GM12874 (cell line): ENCODE measurements at regions not wholly inside any gene's neighbourhood (a gene's known extent, or its start where the extent isn't known, plus 50 kb on each side); places are given as distances from the start of the nearest gene placed in this dataset.

Experiments
- TF ChIP-seq, protein P1 (sequence below): IDR thresholded peaks from 2 replicates; pipeline ENCODE4 v1.5.1; 2011; ENCODE audit warnings: low read depth, mild to moderate bottlenecking, control low read depth, low read length, moderate library complexity; ENCODE audit not compliant: insufficient read depth

DNA sequence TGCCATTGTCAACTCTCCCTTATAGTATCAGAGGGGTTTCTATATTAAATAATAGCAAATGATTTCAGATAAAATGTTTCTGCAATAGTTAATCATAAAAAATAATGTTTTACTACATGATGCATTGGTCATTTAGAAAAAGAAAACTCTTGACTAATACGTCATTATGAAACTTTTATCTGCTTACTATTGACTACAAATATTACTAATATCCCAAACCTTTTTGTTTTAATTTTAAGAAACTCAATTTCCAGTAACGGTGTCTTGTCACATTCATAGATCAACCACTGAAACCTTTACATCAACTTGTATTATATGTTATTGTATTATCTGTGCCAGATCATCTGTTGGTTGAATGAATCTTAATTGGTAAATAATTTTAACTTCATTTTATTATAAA is 482.9 kb upstream of the SLC35B3 start:
- TF ChIP-seq, protein P1, sequence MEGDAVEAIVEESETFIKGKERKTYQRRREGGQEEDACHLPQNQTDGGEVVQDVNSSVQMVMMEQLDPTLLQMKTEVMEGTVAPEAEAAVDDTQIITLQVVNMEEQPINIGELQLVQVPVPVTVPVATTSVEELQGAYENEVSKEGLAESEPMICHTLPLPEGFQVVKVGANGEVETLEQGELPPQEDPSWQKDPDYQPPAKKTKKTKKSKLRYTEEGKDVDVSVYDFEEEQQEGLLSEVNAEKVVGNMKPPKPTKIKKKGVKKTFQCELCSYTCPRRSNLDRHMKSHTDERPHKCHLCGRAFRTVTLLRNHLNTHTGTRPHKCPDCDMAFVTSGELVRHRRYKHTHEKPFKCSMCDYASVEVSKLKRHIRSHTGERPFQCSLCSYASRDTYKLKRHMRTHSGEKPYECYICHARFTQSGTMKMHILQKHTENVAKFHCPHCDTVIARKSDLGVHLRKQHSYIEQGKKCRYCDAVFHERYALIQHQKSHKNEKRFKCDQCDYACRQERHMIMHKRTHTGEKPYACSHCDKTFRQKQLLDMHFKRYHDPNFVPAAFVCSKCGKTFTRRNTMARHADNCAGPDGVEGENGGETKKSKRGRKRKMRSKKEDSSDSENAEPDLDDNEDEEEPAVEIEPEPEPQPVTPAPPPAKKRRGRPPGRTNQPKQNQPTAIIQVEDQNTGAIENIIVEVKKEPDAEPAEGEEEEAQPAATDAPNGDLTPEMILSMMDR: no peak

DNA sequence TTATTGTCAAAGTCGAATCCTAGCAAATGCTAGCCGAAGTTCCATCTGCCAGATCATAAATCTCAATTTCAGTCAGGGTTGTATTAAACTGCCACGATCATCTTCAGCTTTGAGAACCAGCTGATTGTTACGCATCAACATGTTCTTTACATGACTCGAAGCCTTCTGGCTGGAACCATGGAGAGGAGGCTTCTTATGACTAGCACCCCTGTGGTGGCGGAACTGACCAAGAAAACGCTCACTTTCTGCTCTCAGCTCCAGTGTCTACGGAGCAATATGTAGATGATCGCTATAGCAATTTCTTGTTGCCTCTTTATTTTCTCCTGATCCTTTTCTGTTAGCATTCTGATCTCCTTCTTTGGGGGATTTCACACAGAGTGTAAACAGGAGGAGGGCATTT is 479.4 kb upstream of the SLC35B3 start:
- TF ChIP-seq, protein P1: no peak

DNA sequence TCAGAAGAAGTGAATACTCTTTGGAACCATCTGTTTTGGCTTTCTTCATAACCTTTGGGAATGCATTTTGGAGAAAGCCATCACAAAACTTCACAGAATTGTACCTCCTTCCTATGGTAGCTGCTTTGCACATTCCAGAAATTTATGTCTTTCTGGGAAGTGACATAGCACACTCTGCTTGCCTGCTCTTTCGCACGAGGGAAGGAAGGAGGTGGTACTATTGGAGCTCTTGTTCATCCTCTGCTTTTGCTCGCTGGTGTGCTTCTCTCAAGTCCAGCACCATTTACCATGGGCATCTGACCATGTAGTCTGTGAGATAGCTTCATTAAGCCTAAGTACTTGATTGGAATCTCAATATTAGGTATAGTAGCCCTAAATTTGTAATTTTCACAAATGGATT is 473.3 kb upstream of the SLC35B3 start:
- TF ChIP-seq, protein P1: no peak

DNA sequence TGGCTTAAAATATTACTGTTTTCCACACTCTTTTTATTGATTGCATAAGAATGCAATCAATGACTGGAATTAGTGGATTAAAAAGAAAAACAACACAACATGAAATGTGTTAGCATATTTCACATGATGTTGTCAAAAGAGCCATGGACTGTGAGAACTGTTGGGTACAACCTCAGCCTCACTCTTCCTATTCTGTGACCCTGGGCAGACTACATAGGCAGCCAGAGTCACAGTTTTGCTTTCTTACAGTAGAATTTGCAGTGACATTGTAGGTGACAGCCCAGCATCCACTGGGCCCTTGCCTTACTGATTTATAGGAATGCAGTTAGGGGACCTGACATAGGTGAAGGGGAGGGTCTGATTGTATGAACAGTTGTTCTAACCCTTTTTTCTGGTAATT is 471.4 kb upstream of the SLC35B3 start:
- TF ChIP-seq, protein P1: no peak

DNA sequence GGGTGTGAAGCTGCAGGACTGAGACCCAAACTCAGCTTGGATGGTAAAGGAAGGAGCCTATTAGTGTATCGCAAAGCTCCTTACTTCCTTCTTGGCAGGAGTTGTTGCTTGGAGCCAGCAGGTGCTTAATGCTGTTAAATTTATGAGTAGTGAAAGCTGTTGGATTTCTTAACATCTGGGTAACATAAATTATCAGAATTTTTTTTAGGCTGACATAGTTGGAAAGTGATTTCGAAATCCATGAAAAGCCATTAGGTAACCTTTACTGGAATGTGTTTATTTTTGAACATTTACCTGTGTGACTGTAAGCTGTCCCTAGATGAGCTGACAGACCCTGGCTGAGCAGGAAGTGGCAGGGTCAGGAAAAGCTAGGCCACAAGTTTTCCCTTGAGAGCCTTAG is 470.4 kb upstream of the SLC35B3 start:
- TF ChIP-seq, protein P1: no peak

DNA sequence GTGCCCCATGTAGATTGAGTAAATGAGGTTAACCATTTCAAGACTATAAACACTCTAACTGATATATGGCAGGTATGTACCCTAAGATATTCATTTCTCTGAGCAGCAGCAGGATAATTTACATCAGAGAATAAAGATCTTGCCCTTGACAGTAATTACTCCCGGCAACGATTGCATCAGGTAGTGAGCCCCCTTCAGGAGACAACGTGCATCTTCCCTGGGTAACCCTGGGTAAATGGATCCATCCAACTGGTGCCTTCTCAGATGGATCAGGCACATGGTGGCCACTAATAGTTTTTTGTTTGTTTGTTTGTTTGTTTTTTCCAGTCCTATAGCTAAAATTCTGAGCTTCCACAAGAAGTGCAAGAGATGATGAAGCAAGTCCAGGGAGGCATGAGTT is 469.4 kb upstream of the SLC35B3 start:
- TF ChIP-seq, protein P1: peak; percentile 47; the same call in 1 of the 2 replicates

DNA sequence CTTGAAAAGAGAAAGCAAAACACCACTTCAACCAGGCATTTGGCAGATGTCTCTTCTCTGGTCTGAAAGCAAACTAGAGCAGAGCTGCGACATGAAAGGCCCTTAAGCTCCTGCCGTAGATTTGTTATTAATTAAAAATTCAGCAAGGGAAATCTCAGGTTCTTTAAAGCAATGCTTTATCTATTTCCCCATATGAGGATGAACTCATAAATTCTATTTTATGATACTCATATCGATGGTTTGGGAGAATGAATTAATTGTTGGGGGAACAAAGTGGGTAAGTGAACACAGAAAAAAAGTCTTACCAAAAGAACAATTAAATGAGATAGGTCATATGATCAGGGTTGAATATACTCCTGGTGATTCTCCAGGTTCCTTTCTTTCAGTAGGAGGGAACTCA is 464.7 kb upstream of the SLC35B3 start:
- TF ChIP-seq, protein P1: no peak

DNA sequence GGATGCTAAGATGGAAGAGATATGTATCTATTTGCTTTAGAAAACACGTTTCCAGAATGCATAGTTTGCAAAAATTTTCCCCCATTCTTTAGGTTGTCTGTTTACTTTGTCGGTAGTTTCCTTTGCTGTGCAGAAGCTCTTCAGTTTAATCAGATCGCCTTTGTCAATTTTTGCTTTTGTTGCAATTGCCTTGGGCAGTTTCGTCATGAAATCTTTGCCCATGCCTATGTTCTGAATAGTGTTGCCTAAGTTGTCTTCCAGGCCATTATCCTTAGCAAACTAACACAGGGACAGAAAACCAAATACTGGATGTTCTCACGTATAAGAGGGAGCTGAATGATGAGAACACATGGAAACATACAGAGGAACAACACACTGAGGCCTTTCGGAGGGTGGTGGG is 454.2 kb upstream of the SLC35B3 start:
- TF ChIP-seq, protein P1: no peak
